NT2/D1 (cell line): ENCODE measurements at regions not wholly inside any gene's neighbourhood (a gene's known extent, or its start where the extent isn't known, plus 50 kb on each side); places are given as distances from the start of the nearest gene placed in this dataset.

Experiments used
- YY1 ChIP-seq: IDR thresholded peaks from 2 replicates; pipeline ENCODE4 v1.6.1; 2011; ENCODE audit not compliant: insufficient read length, insufficient read depth
- ZNF274 ChIP-seq: IDR thresholded peaks from 2 replicates; pipeline ENCODE4 v1.6.1; 2011; ENCODE audit warnings: mild to moderate bottlenecking, low read depth, low read length

GRCh38 chr2:184114439-184114838 lies 483.9 kb upstream of the ZNF804A start:
- no peak for TF ChIP-seq ZNF274
- no peak for TF ChIP-seq YY1
